Sigmoid colon (tissue), 3 donors: ENCODE measurements at regions not wholly inside any gene's neighbourhood (a gene's known extent, or its start where the extent isn't known, plus 50 kb on each side); places are given as distances from the start of the nearest gene placed in this dataset.
"Not testable (repeated sequence)": the region's sequence is repeated elsewhere in the genome, so short reads cannot be mapped to it uniquely, and the experiment has no call there.

Experiments
- POLR2A ChIP-seq, 2 donors: fragments of 450-650 bp; IDR thresholded peaks; one replicate each; pipeline ENCODE4 v1.6.1; 2016; ENCODE audit warnings: antibody characterized with exemption in 2 of 2, mild to moderate bottlenecking in 2 of 2, moderate library complexity in 2 of 2
- TF ChIP-seq, protein P1 (sequence below), 4 experiments: fragments of 450-650 bp in 3 of 4; fragments of 200-600 bp in 1 of 4; IDR thresholded peaks; one replicate each; pipeline ENCODE4 v1.5.1; 2016 to 2019; ENCODE audit warnings: antibody characterized with exemption in 4 of 4, mild to moderate bottlenecking in 3 of 4, moderate library complexity in 2 of 4

DNA sequence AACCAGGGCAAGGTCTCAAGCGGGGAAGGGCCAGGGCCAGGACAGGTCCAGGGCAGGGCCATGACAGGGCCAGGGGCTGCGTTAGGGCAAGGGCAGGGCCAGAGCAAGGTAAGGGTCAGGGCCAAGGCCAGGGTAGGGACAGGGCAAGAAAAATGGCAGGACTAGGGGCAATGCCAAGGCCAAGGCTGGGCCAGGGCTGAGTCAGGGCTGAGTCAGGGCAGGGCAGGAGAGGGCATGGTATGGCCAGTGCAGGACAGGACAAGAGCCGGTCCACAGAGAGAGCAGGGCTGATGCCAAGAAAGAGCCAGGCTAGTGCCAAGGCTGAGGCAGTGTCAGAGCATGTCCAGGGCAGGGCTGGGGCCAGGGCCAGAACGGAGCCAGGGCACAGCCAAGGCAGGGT is 542.5 kb downstream of the TP53TG3F start:
- TF ChIP-seq, protein P1, sequence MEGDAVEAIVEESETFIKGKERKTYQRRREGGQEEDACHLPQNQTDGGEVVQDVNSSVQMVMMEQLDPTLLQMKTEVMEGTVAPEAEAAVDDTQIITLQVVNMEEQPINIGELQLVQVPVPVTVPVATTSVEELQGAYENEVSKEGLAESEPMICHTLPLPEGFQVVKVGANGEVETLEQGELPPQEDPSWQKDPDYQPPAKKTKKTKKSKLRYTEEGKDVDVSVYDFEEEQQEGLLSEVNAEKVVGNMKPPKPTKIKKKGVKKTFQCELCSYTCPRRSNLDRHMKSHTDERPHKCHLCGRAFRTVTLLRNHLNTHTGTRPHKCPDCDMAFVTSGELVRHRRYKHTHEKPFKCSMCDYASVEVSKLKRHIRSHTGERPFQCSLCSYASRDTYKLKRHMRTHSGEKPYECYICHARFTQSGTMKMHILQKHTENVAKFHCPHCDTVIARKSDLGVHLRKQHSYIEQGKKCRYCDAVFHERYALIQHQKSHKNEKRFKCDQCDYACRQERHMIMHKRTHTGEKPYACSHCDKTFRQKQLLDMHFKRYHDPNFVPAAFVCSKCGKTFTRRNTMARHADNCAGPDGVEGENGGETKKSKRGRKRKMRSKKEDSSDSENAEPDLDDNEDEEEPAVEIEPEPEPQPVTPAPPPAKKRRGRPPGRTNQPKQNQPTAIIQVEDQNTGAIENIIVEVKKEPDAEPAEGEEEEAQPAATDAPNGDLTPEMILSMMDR (IDR thresholded peaks at IDR 0.05): not testable (repeated sequence)
- TF ChIP-seq POLR2A (IDR thresholded peaks at IDR 0.05): not testable (repeated sequence)
